Astrocyte (in vitro differentiated cells and primary cell): ENCODE measurements at regions not wholly inside any gene's neighbourhood (a gene's known extent, or its start where the extent isn't known, plus 50 kb on each side); places are given as distances from the start of the nearest gene placed in this dataset.

Source experiments
- DNase-seq: peaks from one replicate; pipeline ENCODE4 v3.0.0-alpha.2; 2010; ENCODE audit warnings: low read depth
- FAIRE-seq: peaks from 2 replicates; lab custom pipeline; 2011; peaks lifted over from hg19 to GRCh38; lab: Jason Lieb, UNC
- H2AFZ ChIP-seq: 2 replicates; pipeline ENCODE4 v1.6.0; 2012; ENCODE audit warnings: low read depth, low read length, inconsistent platforms
- H3K27ac ChIP-seq: 2 replicates; pipeline ENCODE4 v1.5.1; 2011; ENCODE audit warnings: low read depth, low read length, inconsistent platforms
- H3K27me3 ChIP-seq: 2 replicates; pipeline ENCODE4 v1.6.0; 2011; ENCODE audit warnings: low read length, inconsistent platforms; ENCODE audit not compliant: insufficient read depth
- H3K36me3 ChIP-seq: 2 replicates; pipeline ENCODE4 v1.5.1; 2011; ENCODE audit warnings: low read length, inconsistent platforms; ENCODE audit not compliant: insufficient read depth
- H3K4me1 ChIP-seq: 2 replicates; pipeline ENCODE4 v1.5.1; 2011; ENCODE audit warnings: low read length, inconsistent platforms; ENCODE audit not compliant: insufficient read depth
- H3K4me2 ChIP-seq: 2 replicates; pipeline ENCODE4 v1.6.0; 2012; ENCODE audit warnings: low read length, inconsistent platforms
- H3K4me3 ChIP-seq: 2 replicates; pipeline ENCODE4 v1.5.1; 2011; ENCODE audit warnings: low read depth, mild to moderate bottlenecking, low read length, inconsistent platforms; ENCODE audit not compliant: insufficient read depth
- H3K79me2 ChIP-seq: 2 replicates; pipeline ENCODE4 v1.6.0; 2012; ENCODE audit warnings: mild to moderate bottlenecking, low read length, inconsistent platforms; ENCODE audit not compliant: insufficient read depth
- H3K9ac ChIP-seq: 2 replicates; pipeline ENCODE4 v1.6.0; 2012; ENCODE audit warnings: mild to moderate bottlenecking, low read length, inconsistent platforms
- H3K9me3 ChIP-seq: 2 replicates; pipeline ENCODE4 v1.5.1; 2012; ENCODE audit warnings: low read depth, mild to moderate bottlenecking, low read length, inconsistent platforms; ENCODE audit not compliant: insufficient read depth
- H4K20me1 ChIP-seq: 2 replicates; pipeline ENCODE4 v1.6.0; 2012; ENCODE audit warnings: low read length, inconsistent platforms; ENCODE audit not compliant: insufficient read depth
- H3K27ac Mint-ChIP-seq: one replicate; pipeline ENCODE4 v1.8.0; 2021; ENCODE audit warnings: mild to moderate bottlenecking, mixed read lengths; ENCODE audit not compliant: unreplicated experiment
- H3K27me3 Mint-ChIP-seq: one replicate; pipeline ENCODE4 v1.8.0; 2021; ENCODE audit warnings: low read depth, mixed read lengths; ENCODE audit not compliant: unreplicated experiment
- H3K36me3 Mint-ChIP-seq: one replicate; pipeline ENCODE4 v1.8.0; 2021; ENCODE audit warnings: low read depth, mixed read lengths; ENCODE audit not compliant: unreplicated experiment
- H3K4me1 Mint-ChIP-seq: one replicate; pipeline ENCODE4 v1.8.0; 2021; ENCODE audit warnings: low read depth, mixed read lengths; ENCODE audit not compliant: unreplicated experiment
- H3K4me3 Mint-ChIP-seq: one replicate; pipeline ENCODE4 v1.8.0; 2021; ENCODE audit warnings: mild to moderate bottlenecking, moderate library complexity, mixed read lengths; ENCODE audit not compliant: unreplicated experiment
- H3K9me3 Mint-ChIP-seq: one replicate; pipeline ENCODE4 v1.8.0; 2021; ENCODE audit warnings: mild to moderate bottlenecking, mixed read lengths; ENCODE audit not compliant: unreplicated experiment
- CTCF ChIP-seq: IDR thresholded peaks from 2 replicates; pipeline ENCODE4 v1.5.1; 2011; ENCODE audit warnings: low read depth, mild to moderate bottlenecking, inconsistent platforms, low read length, moderate library complexity; ENCODE audit not compliant: insufficient read depth
- EZH2 ChIP-seq: IDR thresholded peaks from 2 replicates; pipeline ENCODE4 v1.6.1; 2012; ENCODE audit warnings: mild to moderate bottlenecking, low read length, inconsistent platforms; ENCODE audit not compliant: insufficient read depth

GRCh38 chr6:121765060-121765459 is 329.6 kb downstream of the GJA1 start:
- Histone ChIP-seq H3K27ac (no peak overlapping the region), H3K4me2 (no peak overlapping the region), H3K79me2 (no peaks in the 10 kb centered on the region), H2AFZ (no peak overlapping the region), H3K4me3 (no peak overlapping the region), H3K4me1 (no peaks in the 10 kb centered on the region), H3K27me3 (no peaks in the 10 kb centered on the region), H3K36me3 (no peaks in the 10 kb centered on the region), H3K9ac (no peak overlapping the region), H3K9me3 (no peaks in the 10 kb centered on the region), H4K20me1 (no peaks in the 10 kb centered on the region)
- FAIRE-seq (no peak), DNase-seq (peak; percentile 38)
- Mint-ChIP-seq H3K27me3 (no peaks in the 10 kb centered on the region), H3K27ac (no peak overlapping the region), H3K4me1 (peaks cover 7% of the 10 kb centered on the region), H3K4me3 (no peak overlapping the region), H3K9me3 (peaks cover 3% of the 10 kb centered on the region), H3K36me3 (no peaks in the 10 kb centered on the region)
- no peak for TF ChIP-seq EZH2
- TF ChIP-seq CTCF, result no peak

- Mint-ChIP-seq H3K9me3 (peaks cover 1% of the 10 kb centered on the region), H3K27me3 (no peaks in the 10 kb centered on the region), H3K27ac (no peak overlapping the region), H3K4me3 (no peak overlapping the region), H3K4me1 (peaks cover 10% of the 10 kb centered on the region), H3K36me3 (no peaks in the 10 kb centered on the region)
- Histone ChIP-seq H3K4me1 (no peaks in the 10 kb centered on the region), H3K79me2 (no peaks in the 10 kb centered on the region), H3K4me2 (no peak overlapping the region), H3K27ac (no peak overlapping the region), H4K20me1 (no peaks in the 10 kb centered on the region), H3K36me3 (no peaks in the 10 kb centered on the region), H3K9ac (no peak overlapping the region), H3K9me3 (no peaks in the 10 kb centered on the region), H3K4me3 (no peak overlapping the region), H2AFZ (no peak overlapping the region), H3K27me3 (no peaks in the 10 kb centered on the region)
- no peak for DNase-seq
- FAIRE-seq, result no peak
- TF ChIP-seq CTCF (no peak), EZH2 (no peak)
Measured at GRCh38 chr6:121767211-121767610, 331.8 kb downstream of the GJA1 start.

GRCh38 chr6:121770943-121771342 is 335.5 kb downstream of the GJA1 start:
- Histone ChIP-seq H2AFZ (no peak overlapping the region), H3K4me1 (no peaks in the 10 kb centered on the region), H3K9ac (no peak overlapping the region), H4K20me1 (no peaks in the 10 kb centered on the region), H3K27me3 (no peaks in the 10 kb centered on the region), H3K79me2 (no peaks in the 10 kb centered on the region), H3K4me3 (no peak overlapping the region), H3K9me3 (no peaks in the 10 kb centered on the region), H3K27ac (no peak overlapping the region), H3K36me3 (no peaks in the 10 kb centered on the region), H3K4me2 (no peak overlapping the region)
- Mint-ChIP-seq H3K36me3 (no peaks in the 10 kb centered on the region), H3K4me3 (no peak overlapping the region), H3K4me1 (peaks cover 2% of the 10 kb centered on the region), H3K27ac (no peak overlapping the region), H3K9me3 (no peaks in the 10 kb centered on the region), H3K27me3 (no peaks in the 10 kb centered on the region)
- FAIRE-seq (no peak), DNase-seq (no peak)
- TF ChIP-seq CTCF (no peak), EZH2 (no peak)
